ENCODE measurements at regions not wholly inside any gene's neighbourhood (a gene's known extent, or its start where the extent isn't known, plus 50 kb on each side); places are given as distances from the start of the nearest gene placed in this dataset.

DNA sequence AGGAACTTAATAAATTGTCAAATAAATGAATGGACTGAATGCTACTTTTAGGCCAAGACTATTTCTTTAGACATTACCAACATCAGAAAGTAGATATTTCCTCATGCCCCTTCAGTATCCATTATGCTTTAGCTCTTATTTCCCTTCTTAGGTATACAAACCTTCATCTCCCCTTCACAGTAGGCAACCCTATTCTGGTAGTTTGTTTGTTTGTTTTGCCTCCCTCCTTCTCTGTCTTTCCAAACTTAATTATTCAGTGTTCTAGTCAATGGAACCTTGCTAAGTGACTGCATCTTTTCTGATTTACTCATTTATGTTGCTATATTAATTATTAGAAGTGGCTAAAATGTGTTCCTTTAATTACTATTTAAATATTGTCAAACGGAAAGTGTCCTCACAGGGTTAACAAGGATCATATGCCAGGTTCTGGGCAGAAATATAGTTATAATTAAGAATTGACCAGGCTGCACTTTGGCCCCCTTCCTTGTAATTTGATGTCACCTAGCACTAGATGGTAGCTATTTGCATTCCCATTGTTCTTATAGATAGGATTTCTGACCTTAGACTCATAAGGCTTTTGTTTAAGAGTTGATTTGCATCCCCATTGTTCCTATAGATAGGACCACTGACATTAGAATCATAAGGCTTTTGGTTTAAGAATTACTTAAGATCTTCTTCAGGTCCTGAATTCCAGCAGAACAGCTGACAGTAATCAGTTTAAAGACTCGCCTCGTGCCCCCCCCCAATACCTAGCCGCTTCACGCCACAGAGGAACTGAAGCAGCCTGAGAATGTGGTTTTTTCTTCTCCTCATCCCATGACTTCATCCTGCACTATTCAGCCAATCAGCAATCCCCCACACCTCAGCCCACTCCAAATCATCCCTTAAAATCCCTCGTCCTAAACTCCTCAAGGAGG is 84.4 kb upstream of the NUDT12 start:
- H3K36me3 ChIP-seq = no peaks in the 10 kb centered on the region
- DNase-seq = no peak
- no peaks in the 10 kb centered on the region for H3K4me1 ChIP-seq
- TF ChIP-seq, protein P1, sequence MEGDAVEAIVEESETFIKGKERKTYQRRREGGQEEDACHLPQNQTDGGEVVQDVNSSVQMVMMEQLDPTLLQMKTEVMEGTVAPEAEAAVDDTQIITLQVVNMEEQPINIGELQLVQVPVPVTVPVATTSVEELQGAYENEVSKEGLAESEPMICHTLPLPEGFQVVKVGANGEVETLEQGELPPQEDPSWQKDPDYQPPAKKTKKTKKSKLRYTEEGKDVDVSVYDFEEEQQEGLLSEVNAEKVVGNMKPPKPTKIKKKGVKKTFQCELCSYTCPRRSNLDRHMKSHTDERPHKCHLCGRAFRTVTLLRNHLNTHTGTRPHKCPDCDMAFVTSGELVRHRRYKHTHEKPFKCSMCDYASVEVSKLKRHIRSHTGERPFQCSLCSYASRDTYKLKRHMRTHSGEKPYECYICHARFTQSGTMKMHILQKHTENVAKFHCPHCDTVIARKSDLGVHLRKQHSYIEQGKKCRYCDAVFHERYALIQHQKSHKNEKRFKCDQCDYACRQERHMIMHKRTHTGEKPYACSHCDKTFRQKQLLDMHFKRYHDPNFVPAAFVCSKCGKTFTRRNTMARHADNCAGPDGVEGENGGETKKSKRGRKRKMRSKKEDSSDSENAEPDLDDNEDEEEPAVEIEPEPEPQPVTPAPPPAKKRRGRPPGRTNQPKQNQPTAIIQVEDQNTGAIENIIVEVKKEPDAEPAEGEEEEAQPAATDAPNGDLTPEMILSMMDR (IDR thresholded peaks at IDR 0.05) = no peak
- H3K9me3 ChIP-seq = no peaks in the 10 kb centered on the region
- no peak overlapping the region for H3K27ac ChIP-seq
- WGBS, 2 donors = 69 to 82% methylated on average over 6 of the region's 6 CpGs
- no peaks in the 10 kb centered on the region for H3K27me3 ChIP-seq
- no peak for ATAC-seq
- intact Hi-C loops (cut with DNase I) = no loop called here
- no peak overlapping the region for H3K4me3 ChIP-seq

DNA sequence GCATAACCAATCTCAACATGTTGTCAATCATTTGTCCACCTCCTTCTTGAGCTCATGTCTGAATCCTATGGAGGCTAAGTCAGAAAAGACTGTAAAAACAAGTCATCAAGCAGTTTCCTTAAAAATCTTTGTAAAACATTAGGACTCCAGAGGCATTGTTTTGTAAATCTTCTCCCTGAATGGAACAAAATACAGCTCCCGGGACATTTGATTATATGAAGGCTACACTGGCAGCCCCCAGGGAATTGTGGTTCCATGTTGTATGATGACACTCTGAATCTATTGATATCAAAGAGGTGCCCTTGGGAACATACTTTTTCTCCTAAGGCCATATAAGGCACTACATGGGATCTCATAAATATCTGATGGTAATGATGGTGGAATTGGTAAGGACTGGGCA is 83.2 kb upstream of the NUDT12 start:
- Histone ChIP-seq H3K9me3 (no peaks in the 10 kb centered on the region), H3K4me3 (no peak overlapping the region), H3K36me3 (no peaks in the 10 kb centered on the region), H3K27ac (no peak overlapping the region), H3K4me1 (no peaks in the 10 kb centered on the region), H3K27me3 (no peaks in the 10 kb centered on the region)
- 86 to 90% methylated on average over 1 of the region's 1 CpG for WGBS, 2 donors
- no peak for DNase-seq
- ATAC-seq = no peak
- intact Hi-C loops (cut with DNase I) = no loop called here
- TF ChIP-seq, protein P1 (IDR thresholded peaks at IDR 0.05) = no peak

DNA sequence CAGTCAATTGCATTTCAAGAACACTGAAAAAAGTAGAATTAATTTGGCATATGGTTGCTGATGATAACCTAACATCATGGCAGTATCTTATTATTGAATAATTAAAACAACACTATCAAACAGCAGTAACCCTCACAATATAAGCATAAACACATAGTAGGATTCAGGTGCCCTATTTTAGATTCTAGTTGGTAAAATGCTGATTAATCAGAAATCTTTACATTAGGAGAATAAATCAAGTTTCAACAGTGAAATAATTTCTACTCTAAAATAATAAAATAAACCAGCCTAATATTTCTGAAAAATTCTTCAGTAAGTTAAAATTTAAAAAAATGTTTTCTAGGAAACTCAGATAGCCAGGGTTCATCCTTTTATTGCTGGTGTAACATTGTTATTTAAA is 76.4 kb upstream of the NUDT12 start:
- no peaks in the 10 kb centered on the region for H3K27me3 ChIP-seq
- H3K4me1 ChIP-seq = no peaks in the 10 kb centered on the region
- DNase-seq = no peak
- no peak for ATAC-seq
- intact Hi-C loops (cut with DNase I) = no loop called here
- H3K4me3 ChIP-seq = no peak overlapping the region
- no peaks in the 10 kb centered on the region for H3K9me3 ChIP-seq
- H3K36me3 ChIP-seq = no peaks in the 10 kb centered on the region
- H3K27ac ChIP-seq = no peak overlapping the region
- TF ChIP-seq, protein P1 (IDR thresholded peaks at IDR 0.05) = no peak

DNA sequence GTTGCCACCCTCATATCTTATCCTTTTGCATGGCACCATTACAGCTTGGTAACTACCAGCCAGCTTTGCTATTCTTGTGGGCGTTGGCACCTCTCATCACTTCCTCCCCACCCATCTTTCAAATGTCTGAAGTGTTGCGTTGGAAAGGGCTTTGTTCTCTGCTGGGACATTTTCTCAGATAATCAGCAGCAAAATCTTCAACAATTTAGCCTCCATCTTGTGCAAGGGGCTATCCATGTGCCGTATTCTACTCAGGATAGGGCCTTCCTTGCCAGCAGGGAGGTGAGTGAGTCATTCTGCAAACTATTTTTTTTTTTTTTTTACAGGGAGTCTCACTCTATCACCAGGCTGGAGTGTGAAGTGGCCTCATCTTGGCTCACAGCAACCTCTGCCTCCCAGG is 62.1 kb upstream of the NUDT12 start:
- 54 to 72% methylated on average over 3 of the region's 3 CpGs for WGBS, 2 donors
- H3K4me1 ChIP-seq = peaks cover 0 to 4% (median 0%) of the 10 kb centered on the region in 9 donors
- H3K27me3 ChIP-seq = no peaks in the 10 kb centered on the region
- TF ChIP-seq, protein P1 (IDR thresholded peaks at IDR 0.05) = no peak
- intact Hi-C loops (cut with DNase I) = no loop called here
- no peaks in the 10 kb centered on the region for H3K9me3 ChIP-seq
- DNase-seq = no peak
- no peak for ATAC-seq
- no peak overlapping the region for H3K27ac ChIP-seq
- no peaks in the 10 kb centered on the region for H3K36me3 ChIP-seq
- H3K4me3 ChIP-seq = no peak overlapping the region
